ENCODE measurements at regions not wholly inside any gene's neighbourhood (a gene's known extent, or its start where the extent isn't known, plus 50 kb on each side); places are given as distances from the start of the nearest gene placed in this dataset.

- Histone ChIP-seq H3K27me3 (ENCODE audit: control insufficient read depth, insufficient read depth, low read length) (no peaks in the 10 kb centered on the region), H3K4me3 (ENCODE audit: low read depth, low read length) (no peak overlapping the region), H3K36me3 (ENCODE audit: control insufficient read depth, insufficient read depth, low read length) (no peaks in the 10 kb centered on the region)
- FAIRE-seq: no peak
- no peak for TF ChIP-seq CTCF (IDR thresholded peaks at IDR 0.05; ENCODE audit: insufficient read depth, low read length, severe bottlenecking)
- DNase-seq (ENCODE audit: low read depth): no peak
Observed at GRCh38 chr5:74131250-74131649, 505.3 kb downstream of the ARHGEF28 start.

- Histone ChIP-seq H3K27me3 (ENCODE audit: control insufficient read depth, insufficient read depth, low read length) (no peaks in the 10 kb centered on the region), H3K4me3 (ENCODE audit: low read depth, low read length) (no peak overlapping the region), H3K36me3 (ENCODE audit: control insufficient read depth, insufficient read depth, low read length) (no peaks in the 10 kb centered on the region)
- FAIRE-seq (no peak), DNase-seq (ENCODE audit: low read depth) (no peak)
- no peak for TF ChIP-seq CTCF (IDR thresholded peaks at IDR 0.05; ENCODE audit: insufficient read depth, low read length, severe bottlenecking)
Observed at GRCh38 chr5:74130155-74130897, 504.3 kb downstream of the ARHGEF28 start.

GRCh38 chr5:74127381-74128320 is 501.7 kb downstream of the ARHGEF28 start:
- peak; percentile 65 for DNase-seq (ENCODE audit: low read depth)
- no peaks in the 10 kb centered on the region for H3K36me3 ChIP-seq (ENCODE audit: control insufficient read depth, insufficient read depth, low read length)
- TF ChIP-seq CTCF (IDR thresholded peaks at IDR 0.05; ENCODE audit: insufficient read depth, low read length, severe bottlenecking): peak; percentile 65
- no peaks in the 10 kb centered on the region for H3K27me3 ChIP-seq (ENCODE audit: control insufficient read depth, insufficient read depth, low read length)
- H3K4me3 ChIP-seq (ENCODE audit: low read depth, low read length): no peak overlapping the region
- FAIRE-seq: no peak

GRCh38 chr5:74126294-74126693 is 500.3 kb downstream of the ARHGEF28 start:
- no peak for FAIRE-seq
- no peaks in the 10 kb centered on the region for H3K27me3 ChIP-seq (ENCODE audit: control insufficient read depth, insufficient read depth, low read length)
- no peaks in the 10 kb centered on the region for H3K36me3 ChIP-seq (ENCODE audit: control insufficient read depth, insufficient read depth, low read length)
- TF ChIP-seq CTCF (IDR thresholded peaks at IDR 0.05; ENCODE audit: insufficient read depth, low read length, severe bottlenecking): no peak
- H3K4me3 ChIP-seq (ENCODE audit: low read depth, low read length): no peak overlapping the region
- DNase-seq (ENCODE audit: low read depth): peak; percentile 64

GRCh38 chr5:74124826-74125225 is 498.8 kb downstream of the ARHGEF28 start:
- FAIRE-seq: no peak
- H3K36me3 ChIP-seq (ENCODE audit: control insufficient read depth, insufficient read depth, low read length): no peaks in the 10 kb centered on the region

More at GRCh38 chr5:74124826-74125225, 498.8 kb downstream of the ARHGEF28 start:
- H3K4me3 ChIP-seq (ENCODE audit: low read depth, low read length): no peak overlapping the region
- no peak for TF ChIP-seq CTCF (IDR thresholded peaks at IDR 0.05; ENCODE audit: insufficient read depth, low read length, severe bottlenecking)
- no peaks in the 10 kb centered on the region for H3K27me3 ChIP-seq (ENCODE audit: control insufficient read depth, insufficient read depth, low read length)
- no peak for DNase-seq (ENCODE audit: low read depth)

All from bronchial epithelial cell (primary cell).